ENCODE measurements at regions not wholly inside any gene's neighbourhood (a gene's known extent, or its start where the extent isn't known, plus 50 kb on each side); places are given as distances from the start of the nearest gene placed in this dataset.
"Not testable (repeated sequence)": the region's sequence is repeated elsewhere in the genome, so short reads cannot be mapped to it uniquely, and the experiment has no call there.

GRCh38 chr12:102344691-102345090 is 135.7 kb downstream of the IGF1 start:
- Mint-ChIP-seq H3K9me3 (no peaks in the 10 kb centered on the region), H3K27me3 (ENCODE audit: low read depth) (no peaks in the 10 kb centered on the region), H3K27ac (no peak overlapping the region), H3K4me1 (ENCODE audit: low read depth) (no peaks in the 10 kb centered on the region), H3K36me3 (ENCODE audit: low read depth) (no peaks in the 10 kb centered on the region), H3K4me3 (no peak overlapping the region)
- no peak for DNase-seq (ENCODE audit: low spot score)

- no peaks in the 10 kb centered on the region for H3K27me3 Mint-ChIP-seq (ENCODE audit: low read depth)
- no peaks in the 10 kb centered on the region for H3K4me1 Mint-ChIP-seq (ENCODE audit: low read depth)
- no peak for DNase-seq (ENCODE audit: low spot score)
- no peaks in the 10 kb centered on the region for H3K9me3 Mint-ChIP-seq
- H3K36me3 Mint-ChIP-seq (ENCODE audit: low read depth) = no peaks in the 10 kb centered on the region
- no peak overlapping the region for H3K4me3 Mint-ChIP-seq
- H3K27ac Mint-ChIP-seq = no peak overlapping the region
These were observed 136.8 kb downstream of the IGF1 start for GRCh38 chr12:102343361-102344121.

GRCh38 chr12:102342281-102343006 is 137.9 kb downstream of the IGF1 start:
- Mint-ChIP-seq H3K9me3 (no peaks in the 10 kb centered on the region), H3K4me3 (no peak overlapping the region), H3K4me1 (ENCODE audit: low read depth) (no peaks in the 10 kb centered on the region), H3K36me3 (ENCODE audit: low read depth) (no peaks in the 10 kb centered on the region), H3K27ac (no peak overlapping the region), H3K27me3 (ENCODE audit: low read depth) (no peaks in the 10 kb centered on the region)
- no peak for DNase-seq (ENCODE audit: low spot score)

DNA sequence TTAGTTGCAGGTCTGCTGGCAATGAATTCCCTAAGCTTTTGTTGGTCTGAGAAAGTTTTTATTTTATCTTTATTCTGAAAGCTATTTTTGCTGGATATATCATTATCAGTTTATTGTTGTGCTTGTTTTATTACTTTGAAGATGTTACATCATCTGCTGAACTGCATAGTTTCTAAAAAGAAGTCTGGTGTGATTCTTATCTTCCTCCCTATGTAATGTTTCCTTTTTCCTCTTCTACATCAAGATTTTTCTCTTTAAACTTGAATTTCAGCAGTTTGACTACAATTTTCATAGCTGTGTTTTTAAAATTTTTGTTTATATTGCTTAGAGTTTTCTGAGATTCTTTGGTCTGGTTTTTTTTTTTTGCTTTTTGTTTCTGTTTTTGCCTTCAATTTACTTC is 137.1 kb upstream of the PMCH start:
- Mint-ChIP-seq H3K4me3 (no peak overlapping the region), H3K27ac (no peak overlapping the region), H3K4me1 (ENCODE audit: low read depth) (no peaks in the 10 kb centered on the region), H3K9me3 (no peaks in the 10 kb centered on the region), H3K27me3 (ENCODE audit: low read depth) (no peaks in the 10 kb centered on the region), H3K36me3 (ENCODE audit: low read depth) (no peaks in the 10 kb centered on the region)
- DNase-seq (ENCODE audit: low spot score) = no peak

DNA sequence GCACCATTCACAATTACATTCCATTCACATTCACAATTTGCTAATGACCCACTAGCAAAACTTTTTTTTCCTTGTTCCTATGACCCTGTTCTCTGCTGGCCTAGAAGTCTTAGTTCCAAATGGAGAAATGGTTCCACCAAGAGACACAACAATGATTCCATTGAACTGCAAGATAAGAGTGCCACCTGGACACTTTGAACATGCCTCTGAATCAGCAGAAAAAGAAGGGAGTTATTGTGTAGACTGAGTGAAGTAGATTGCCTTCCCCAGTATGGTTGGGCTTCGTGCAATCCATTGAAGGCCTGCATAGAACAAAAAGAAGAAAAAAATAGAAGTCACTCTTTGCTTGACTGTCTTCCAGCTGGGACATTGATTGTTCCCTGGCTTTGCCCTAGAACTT is 133.8 kb upstream of the PMCH start:
- no peaks in the 10 kb centered on the region for H3K36me3 Mint-ChIP-seq (ENCODE audit: low read depth)
- H3K27me3 Mint-ChIP-seq (ENCODE audit: low read depth) = no peaks in the 10 kb centered on the region
- no peak overlapping the region for H3K4me3 Mint-ChIP-seq
- no peaks in the 10 kb centered on the region for H3K4me1 Mint-ChIP-seq (ENCODE audit: low read depth)
- no peak for DNase-seq (ENCODE audit: low spot score)
- H3K9me3 Mint-ChIP-seq = no peaks in the 10 kb centered on the region
- H3K27ac Mint-ChIP-seq = no peak overlapping the region

GRCh38 chr12:102329883-102330282 is 132.2 kb upstream of the PMCH start:
- H3K27ac Mint-ChIP-seq = no peak overlapping the region
- no peak for DNase-seq (ENCODE audit: low spot score)
- no peaks in the 10 kb centered on the region for H3K36me3 Mint-ChIP-seq (ENCODE audit: low read depth)
- H3K4me3 Mint-ChIP-seq = no peak overlapping the region
- H3K27me3 Mint-ChIP-seq (ENCODE audit: low read depth) = no peaks in the 10 kb centered on the region
- H3K4me1 Mint-ChIP-seq (ENCODE audit: low read depth) = no peaks in the 10 kb centered on the region
- H3K9me3 Mint-ChIP-seq = no peaks in the 10 kb centered on the region

- Mint-ChIP-seq H3K36me3 (ENCODE audit: low read depth) (no peaks in the 10 kb centered on the region), H3K27ac (no peak overlapping the region), H3K4me3 (no peak overlapping the region), H3K9me3 (no peaks in the 10 kb centered on the region), H3K27me3 (ENCODE audit: low read depth) (no peaks in the 10 kb centered on the region), H3K4me1 (ENCODE audit: low read depth) (no peaks in the 10 kb centered on the region)
- DNase-seq (ENCODE audit: low spot score) = no peak
These were observed 129.3 kb upstream of the PMCH start for GRCh38 chr12:102326982-102327381.

DNA sequence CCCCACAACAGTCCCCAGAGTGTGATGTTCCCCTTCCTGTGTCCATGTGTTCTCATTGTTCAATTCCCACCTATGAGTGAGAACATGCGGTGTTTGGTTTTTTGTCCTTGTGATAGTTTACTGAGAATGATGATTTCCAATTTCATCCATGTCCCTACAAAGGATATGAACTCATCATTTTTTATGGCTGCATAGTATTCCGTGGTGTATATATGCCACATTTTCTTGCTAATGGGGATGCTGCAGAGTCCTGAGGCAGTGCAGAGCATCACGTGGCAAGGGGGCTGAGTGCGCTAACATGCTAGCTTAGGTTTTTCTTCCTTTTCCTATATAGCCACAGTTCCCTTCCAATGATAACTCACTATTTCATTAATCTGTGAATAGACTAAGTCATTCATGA is 127.5 kb upstream of the PMCH start:
- H3K27me3 Mint-ChIP-seq (ENCODE audit: low read depth); DNase-seq (ENCODE audit: low spot score): not testable (repeated sequence)

GRCh38 chr12:102323799-102324198 is 126.2 kb upstream of the PMCH start:
- no peak for DNase-seq (ENCODE audit: low spot score)
- Mint-ChIP-seq H3K9me3 (no peaks in the 10 kb centered on the region), H3K36me3 (ENCODE audit: low read depth) (no peaks in the 10 kb centered on the region), H3K4me3 (no peak overlapping the region), H3K4me1 (ENCODE audit: low read depth) (no peaks in the 10 kb centered on the region), H3K27me3 (ENCODE audit: low read depth) (peaks cover 2% of the 10 kb centered on the region), H3K27ac (no peak overlapping the region)

More for the DNA sequence above, 127.5 kb upstream of the PMCH start:
- not testable (repeated sequence) for H3K4me1 Mint-ChIP-seq (ENCODE audit: low read depth); H3K9me3 Mint-ChIP-seq; H3K36me3 Mint-ChIP-seq (ENCODE audit: low read depth); H3K4me3 Mint-ChIP-seq; H3K27ac Mint-ChIP-seq

DNA sequence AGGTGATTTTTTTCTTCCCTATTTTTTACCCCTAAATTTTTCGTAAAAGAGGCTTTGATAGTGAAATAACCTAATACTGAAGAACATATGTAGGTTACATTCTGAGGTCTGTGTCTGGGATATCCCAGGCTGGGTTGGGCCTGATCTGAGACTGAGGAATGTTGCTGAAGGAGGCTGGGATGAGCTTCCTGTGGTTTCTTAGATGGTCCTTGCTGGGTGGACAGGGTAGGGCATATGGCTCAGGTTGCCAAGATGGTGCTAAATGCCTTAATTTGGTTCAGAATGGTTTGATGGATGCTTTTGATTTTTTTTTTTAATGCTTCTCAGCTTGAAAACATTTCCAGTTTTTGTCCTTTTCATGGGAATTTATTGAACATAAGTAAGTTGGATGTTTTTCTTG is 124.6 kb upstream of the PMCH start:
- H3K36me3 Mint-ChIP-seq (ENCODE audit: low read depth) = no peaks in the 10 kb centered on the region
- DNase-seq (ENCODE audit: low spot score) = no peak
- H3K27ac Mint-ChIP-seq = no peak overlapping the region
- H3K4me3 Mint-ChIP-seq = no peak overlapping the region
- H3K4me1 Mint-ChIP-seq (ENCODE audit: low read depth) = peaks cover 2% of the 10 kb centered on the region
- peaks cover 5% of the 10 kb centered on the region for H3K27me3 Mint-ChIP-seq (ENCODE audit: low read depth)
- H3K9me3 Mint-ChIP-seq = no peaks in the 10 kb centered on the region

- Mint-ChIP-seq H3K4me3 (no peak overlapping the region), H3K27ac (no peak overlapping the region), H3K36me3 (ENCODE audit: low read depth) (no peaks in the 10 kb centered on the region), H3K9me3 (no peaks in the 10 kb centered on the region), H3K4me1 (ENCODE audit: low read depth) (peaks cover 6% of the 10 kb centered on the region), H3K27me3 (ENCODE audit: low read depth) (peaks cover 5% of the 10 kb centered on the region)
- no peak for DNase-seq (ENCODE audit: low spot score)
These were observed 123.9 kb upstream of the PMCH start for GRCh38 chr12:102321305-102322082.

GRCh38 chr12:102317155-102317554 is 119.5 kb upstream of the PMCH start:
- H3K4me1 Mint-ChIP-seq (ENCODE audit: low read depth) = peaks cover 6% of the 10 kb centered on the region
- no peak overlapping the region for H3K4me3 Mint-ChIP-seq
- H3K27me3 Mint-ChIP-seq (ENCODE audit: low read depth) = peaks cover 5% of the 10 kb centered on the region
- H3K36me3 Mint-ChIP-seq (ENCODE audit: low read depth) = no peaks in the 10 kb centered on the region
- no peak overlapping the region for H3K27ac Mint-ChIP-seq
- DNase-seq (ENCODE audit: low spot score) = no peak
- peaks cover 4% of the 10 kb centered on the region for H3K9me3 Mint-ChIP-seq

DNA sequence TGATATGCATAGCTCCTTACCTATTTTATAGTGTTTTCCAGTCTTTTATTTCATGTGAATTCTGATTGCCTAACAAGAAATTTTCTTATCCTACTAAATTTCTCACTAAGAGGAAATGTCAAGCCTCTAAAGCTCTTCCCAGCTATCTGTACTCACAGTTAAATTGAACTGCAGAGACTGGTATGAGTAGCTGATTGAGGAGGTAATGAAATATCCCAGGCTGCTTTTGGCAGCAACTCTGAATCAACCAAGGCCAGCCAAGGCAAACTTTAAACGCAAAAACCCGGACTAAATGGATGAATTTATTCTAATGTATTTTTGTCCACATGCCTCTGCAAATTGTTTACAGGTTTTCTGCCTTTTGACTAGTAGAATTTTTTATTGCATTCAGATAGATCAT is 119.1 kb upstream of the PMCH start:
- Mint-ChIP-seq H3K36me3 (ENCODE audit: low read depth) (no peaks in the 10 kb centered on the region), H3K27me3 (ENCODE audit: low read depth) (peaks cover 5% of the 10 kb centered on the region), H3K9me3 (peaks cover 4% of the 10 kb centered on the region), H3K4me1 (ENCODE audit: low read depth) (peaks cover 6% of the 10 kb centered on the region), H3K4me3 (no peak overlapping the region), H3K27ac (no peak overlapping the region)
- no peak for DNase-seq (ENCODE audit: low spot score)

DNA sequence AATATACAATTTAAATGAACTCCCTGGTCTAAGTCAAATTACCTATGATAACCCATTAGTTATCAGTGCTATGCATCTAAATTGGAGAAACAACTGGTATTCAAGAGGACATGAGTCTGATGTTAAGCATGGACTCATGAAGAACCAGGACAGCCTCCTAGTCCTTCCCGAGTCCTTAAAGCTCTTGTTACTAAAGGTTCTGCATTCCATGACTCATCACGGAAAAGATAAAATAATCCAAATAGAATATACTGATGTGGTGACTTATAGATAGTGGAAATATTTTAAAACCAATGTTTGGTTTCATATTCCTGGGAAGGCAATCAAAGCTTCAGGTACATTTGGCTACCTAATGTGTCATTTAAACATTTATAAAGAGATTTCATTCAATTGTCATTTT is 117.2 kb upstream of the PMCH start:
- Mint-ChIP-seq H3K36me3 (ENCODE audit: low read depth) (no peaks in the 10 kb centered on the region), H3K27me3 (ENCODE audit: low read depth) (peaks cover 5% of the 10 kb centered on the region), H3K27ac (no peak overlapping the region), H3K4me3 (no peak overlapping the region), H3K9me3 (peaks cover 4% of the 10 kb centered on the region), H3K4me1 (ENCODE audit: low read depth) (peaks cover 6% of the 10 kb centered on the region)
- no peak for DNase-seq (ENCODE audit: low spot score)

Data from T-helper 2 cell treated with Interferon-gamma antibody and Interleukin-4, amounts not matched to agents 5 μg/mL and 100 μg/mL, for 36 hours (primary cell).